ENCODE measurements at regions not wholly inside any gene's neighbourhood (a gene's known extent, or its start where the extent isn't known, plus 50 kb on each side); places are given as distances from the start of the nearest gene placed in this dataset.

- no peaks in the 10 kb centered on the region for H3K9me3 ChIP-seq (ENCODE audit: insufficient read depth, low read length, severe bottlenecking)
- no peaks in the 10 kb centered on the region for H3K79me2 ChIP-seq (ENCODE audit: insufficient read depth, low read length)
- H3K27me3 ChIP-seq (ENCODE audit: insufficient read depth, low read length, poor library complexity): peaks cover 3% of the 10 kb centered on the region
- ATAC-seq (ENCODE audit: insufficient read depth, low read depth) (no peak), DNase-seq (no peak)
- no peak overlapping the region for H3K4me2 ChIP-seq (ENCODE audit: insufficient read depth, low read length)
- H3K4me3 ChIP-seq (ENCODE audit: low read depth in 1 of 2, low read length in 2 of 2): no peak overlapping the region
- H3K9ac ChIP-seq (ENCODE audit: low read depth, low read length): no peak overlapping the region
- no peaks in the 10 kb centered on the region for H3K36me3 ChIP-seq (ENCODE audit: insufficient read depth, low read length)
- no peaks in the 10 kb centered on the region for H3K4me1 ChIP-seq (ENCODE audit: insufficient read depth, low read length)
- TF ChIP-seq EZH2 (IDR thresholded peaks at IDR 0.05; ENCODE audit: borderline replicate concordance, low read depth, low read length, severe bottlenecking) (no peak), CTCF (IDR thresholded peaks at IDR 0.05; ENCODE audit: borderline replicate concordance, extremely low read depth, low read length, poor library complexity, severe bottlenecking) (no peak)
- no peak overlapping the region for H2AFZ ChIP-seq (ENCODE audit: low read depth, low read length)
- H4K20me1 ChIP-seq (ENCODE audit: insufficient read depth, low read length): no peaks in the 10 kb centered on the region
- no peak overlapping the region for H3K27ac ChIP-seq (ENCODE audit: low read length)
Observed at GRCh38 chr5:57600321-57600720, 117.7 kb upstream of the ACTBL2 start.

GRCh38 chr5:57598756-57599155 lies 116.1 kb upstream of the ACTBL2 start:
- Histone ChIP-seq H3K79me2 (ENCODE audit: insufficient read depth, low read length) (no peaks in the 10 kb centered on the region), H3K9ac (ENCODE audit: low read depth, low read length) (no peak overlapping the region), H2AFZ (ENCODE audit: low read depth, low read length) (no peak overlapping the region), H3K4me3 (ENCODE audit: low read depth in 1 of 2, low read length in 2 of 2) (no peak overlapping the region), H4K20me1 (ENCODE audit: insufficient read depth, low read length) (no peaks in the 10 kb centered on the region), H3K4me2 (ENCODE audit: insufficient read depth, low read length) (no peak overlapping the region), H3K36me3 (ENCODE audit: insufficient read depth, low read length) (no peaks in the 10 kb centered on the region), H3K27ac (ENCODE audit: low read length) (no peak overlapping the region), H3K9me3 (ENCODE audit: insufficient read depth, low read length, severe bottlenecking) (no peaks in the 10 kb centered on the region), H3K4me1 (ENCODE audit: insufficient read depth, low read length) (no peaks in the 10 kb centered on the region), H3K27me3 (ENCODE audit: insufficient read depth, low read length, poor library complexity) (peaks cover 3% of the 10 kb centered on the region)
- no peak for TF ChIP-seq CTCF (IDR thresholded peaks at IDR 0.05; ENCODE audit: borderline replicate concordance, extremely low read depth, low read length, poor library complexity, severe bottlenecking)
- no peak for TF ChIP-seq EZH2 (IDR thresholded peaks at IDR 0.05; ENCODE audit: borderline replicate concordance, low read depth, low read length, severe bottlenecking)
- ATAC-seq (ENCODE audit: insufficient read depth, low read depth) (no peak), DNase-seq (no peak)

- no peaks in the 10 kb centered on the region for H3K4me1 ChIP-seq (ENCODE audit: insufficient read depth, low read length)
- TF ChIP-seq EZH2 (IDR thresholded peaks at IDR 0.05; ENCODE audit: borderline replicate concordance, low read depth, low read length, severe bottlenecking) (no peak), CTCF (IDR thresholded peaks at IDR 0.05; ENCODE audit: borderline replicate concordance, extremely low read depth, low read length, poor library complexity, severe bottlenecking) (no peak)
- no peaks in the 10 kb centered on the region for H3K79me2 ChIP-seq (ENCODE audit: insufficient read depth, low read length)
- no peak overlapping the region for H3K27ac ChIP-seq (ENCODE audit: low read length)
- H3K4me3 ChIP-seq (ENCODE audit: low read depth in 1 of 2, low read length in 2 of 2): no peak overlapping the region
- H3K9me3 ChIP-seq (ENCODE audit: insufficient read depth, low read length, severe bottlenecking): no peaks in the 10 kb centered on the region
- DNase-seq (no peak), ATAC-seq (ENCODE audit: insufficient read depth, low read depth) (no peak)
- no peak overlapping the region for H3K9ac ChIP-seq (ENCODE audit: low read depth, low read length)
- no peaks in the 10 kb centered on the region for H3K36me3 ChIP-seq (ENCODE audit: insufficient read depth, low read length)
- H4K20me1 ChIP-seq (ENCODE audit: insufficient read depth, low read length): no peaks in the 10 kb centered on the region
- peaks cover 3% of the 10 kb centered on the region for H3K27me3 ChIP-seq (ENCODE audit: insufficient read depth, low read length, poor library complexity)
- H2AFZ ChIP-seq (ENCODE audit: low read depth, low read length): no peak overlapping the region
- no peak overlapping the region for H3K4me2 ChIP-seq (ENCODE audit: insufficient read depth, low read length)
Observed at GRCh38 chr5:57598097-57598496, 115.5 kb upstream of the ACTBL2 start.

- DNase-seq: no peak
- Histone ChIP-seq H3K27me3 (ENCODE audit: insufficient read depth, low read length, poor library complexity) (peaks cover 3% of the 10 kb centered on the region), H3K9ac (ENCODE audit: low read depth, low read length) (no peak overlapping the region), H3K4me1 (ENCODE audit: insufficient read depth, low read length) (no peaks in the 10 kb centered on the region), H3K4me2 (ENCODE audit: insufficient read depth, low read length) (no peak overlapping the region), H2AFZ (ENCODE audit: low read depth, low read length) (no peak overlapping the region), H3K4me3 (ENCODE audit: low read depth in 1 of 2, low read length in 2 of 2) (no peak overlapping the region), H3K27ac (ENCODE audit: low read length) (no peak overlapping the region), H3K36me3 (ENCODE audit: insufficient read depth, low read length) (no peaks in the 10 kb centered on the region), H3K79me2 (ENCODE audit: insufficient read depth, low read length) (no peaks in the 10 kb centered on the region), H4K20me1 (ENCODE audit: insufficient read depth, low read length) (no peaks in the 10 kb centered on the region), H3K9me3 (ENCODE audit: insufficient read depth, low read length, severe bottlenecking) (no peaks in the 10 kb centered on the region)
- ATAC-seq (ENCODE audit: insufficient read depth, low read depth): no peak
- no peak for TF ChIP-seq CTCF (IDR thresholded peaks at IDR 0.05; ENCODE audit: borderline replicate concordance, extremely low read depth, low read length, poor library complexity, severe bottlenecking)
- TF ChIP-seq EZH2 (IDR thresholded peaks at IDR 0.05; ENCODE audit: borderline replicate concordance, low read depth, low read length, severe bottlenecking): no peak
Observed at GRCh38 chr5:57595523-57595991, 112.9 kb upstream of the ACTBL2 start.
